Ishikawa (cell line): ENCODE measurements at regions not wholly inside any gene's neighbourhood (a gene's known extent, or its start where the extent isn't known, plus 50 kb on each side); places are given as distances from the start of the nearest gene placed in this dataset.

ENCODE experiments used
- CREB1 ChIP-seq: IDR thresholded peaks from 2 replicates; pipeline ENCODE4 v1.6.1; 2012; ENCODE audit warnings: low read depth
- RAD21 ChIP-seq: IDR thresholded peaks from 2 replicates; pipeline ENCODE4 v1.6.1; 2012; ENCODE audit warnings: low read depth

- TF ChIP-seq RAD21 (no peak), CREB1 (no peak)
Measured at GRCh38 chr15:81888748-81889484, 156.9 kb downstream of the MEX3B start.
